Sigmoid colon (tissue), 6 donors: ENCODE measurements at regions not wholly inside any gene's neighbourhood (a gene's known extent, or its start where the extent isn't known, plus 50 kb on each side); places are given as distances from the start of the nearest gene placed in this dataset.

Experiments
- DNase-seq: peaks from one replicate; pipeline ENCODE4 v3.0.0-alpha.2; 2019
- H3K27ac ChIP-seq, 4 donors: fragments of 200-600 bp; sonication (generic); one replicate each; pipeline ENCODE4 v1.5.1; 2016 to 2019; ENCODE audit warnings: mild to moderate bottlenecking in 1 of 4
- H3K27me3 ChIP-seq, 3 donors: fragments of 200-600 bp; sonication (generic); one replicate each; pipeline ENCODE4 v1.5.1; 2019; ENCODE audit warnings: mild to moderate bottlenecking in 1 of 3
- H3K36me3 ChIP-seq, 4 donors: fragments of 200-600 bp; sonication (generic); one replicate each; pipeline ENCODE4 v1.5.1; 2016 to 2019
- H3K4me1 ChIP-seq, 4 donors: fragments of 200-600 bp; sonication (generic); one replicate each; pipeline ENCODE4 v1.5.1; 2017 to 2019
- H3K4me3 ChIP-seq, 4 donors: fragments of 200-600 bp; sonication (generic); one replicate each; pipeline ENCODE4 v1.5.1; 2017 to 2019; ENCODE audit warnings: mild to moderate bottlenecking in 2 of 4, moderate library complexity in 1 of 4
- H3K9me3 ChIP-seq, 4 donors: fragments of 200-600 bp in 3 of 4; sonication (generic) in 3 of 4; one replicate each; pipeline versions ENCODE4 v1.5.1 to v1.6.1; 2013 to 2019
- EP300 ChIP-seq, 4 donors: sonication (generic); formaldehyde crosslinking; IDR thresholded peaks; one replicate each; pipeline ENCODE4 v1.6.1; 2017; ENCODE audit warnings: antibody characterized with exemption in 4 of 4
- POLR2A ChIP-seq, 2 donors: fragments of 450-650 bp; IDR thresholded peaks; one replicate each; pipeline ENCODE4 v1.6.1; 2016; ENCODE audit warnings: antibody characterized with exemption in 2 of 2, mild to moderate bottlenecking in 2 of 2, moderate library complexity in 2 of 2
- POLR2AphosphoS5 ChIP-seq, 4 donors: sonication (generic); formaldehyde crosslinking; IDR thresholded peaks; one replicate each; pipeline ENCODE4 v1.6.1; 2017; ENCODE audit warnings: antibody characterized with exemption in 4 of 4
- WGBS, 2 donors: extraction: QIAGEN DNeasy Blood & Tissue Kit; methylation state at CpG; one replicate each; pipeline ENCODE4 v1.1.7; 2013; 5-methylcytosine and 5-hydroxymethylcytosine counted together
- intact Hi-C: fragments of 100-400 bp; cut with DNase I; formaldehyde crosslinking; loops from one replicate; pipeline ENCODE4 v1.15.1; 2023
- TF ChIP-seq, protein P1 (sequence below), 4 experiments: fragments of 450-650 bp in 3 of 4; fragments of 200-600 bp in 1 of 4; IDR thresholded peaks; one replicate each; pipeline ENCODE4 v1.5.1; 2016 to 2019; ENCODE audit warnings: antibody characterized with exemption in 4 of 4, mild to moderate bottlenecking in 3 of 4, moderate library complexity in 2 of 4
- donor health status: healthy with polysubstance abuse.
- donor health status: healthy.

DNA sequence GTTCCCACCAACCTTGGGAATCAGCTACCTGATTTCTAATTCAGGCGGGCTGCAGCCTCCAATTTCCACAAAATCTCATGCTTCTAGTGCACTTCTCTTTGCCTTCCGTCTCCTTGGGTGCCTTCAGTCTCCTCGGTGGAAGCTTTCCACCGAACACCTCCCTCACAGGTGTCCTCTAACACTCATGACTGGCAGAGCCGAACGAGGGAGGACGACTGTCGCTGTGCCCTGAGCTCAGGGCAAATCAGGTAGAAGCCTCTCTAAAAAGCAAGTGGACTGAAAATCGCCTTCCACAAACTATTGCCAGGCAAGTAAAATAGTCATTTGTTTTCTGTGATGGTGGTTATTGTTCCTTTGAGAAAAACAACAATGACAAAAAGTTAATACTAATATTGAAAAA, 176.1 kb upstream of the PPARGC1A start:
- intact Hi-C loops = no loop called here
- Histone ChIP-seq H3K9me3 (no peaks in the 10 kb centered on the region), H3K4me3 (no peak overlapping the region)

GRCh38 chr4:24063731-24064130, 173.9 kb upstream of the PPARGC1A start:
- Histone ChIP-seq H3K36me3 (no peaks in the 10 kb centered on the region), H3K9me3 (no peaks in the 10 kb centered on the region), H3K4me3 (no peak overlapping the region), H3K27me3 (no peaks in the 10 kb centered on the region), H3K27ac (no peak overlapping the region), H3K4me1 (no peaks in the 10 kb centered on the region)
- no peak for DNase-seq
- 84 to 86% methylated on average over 8 of the region's 8 CpGs for WGBS, 2 donors
- intact Hi-C loops = no loop called here
- TF ChIP-seq, protein P1, sequence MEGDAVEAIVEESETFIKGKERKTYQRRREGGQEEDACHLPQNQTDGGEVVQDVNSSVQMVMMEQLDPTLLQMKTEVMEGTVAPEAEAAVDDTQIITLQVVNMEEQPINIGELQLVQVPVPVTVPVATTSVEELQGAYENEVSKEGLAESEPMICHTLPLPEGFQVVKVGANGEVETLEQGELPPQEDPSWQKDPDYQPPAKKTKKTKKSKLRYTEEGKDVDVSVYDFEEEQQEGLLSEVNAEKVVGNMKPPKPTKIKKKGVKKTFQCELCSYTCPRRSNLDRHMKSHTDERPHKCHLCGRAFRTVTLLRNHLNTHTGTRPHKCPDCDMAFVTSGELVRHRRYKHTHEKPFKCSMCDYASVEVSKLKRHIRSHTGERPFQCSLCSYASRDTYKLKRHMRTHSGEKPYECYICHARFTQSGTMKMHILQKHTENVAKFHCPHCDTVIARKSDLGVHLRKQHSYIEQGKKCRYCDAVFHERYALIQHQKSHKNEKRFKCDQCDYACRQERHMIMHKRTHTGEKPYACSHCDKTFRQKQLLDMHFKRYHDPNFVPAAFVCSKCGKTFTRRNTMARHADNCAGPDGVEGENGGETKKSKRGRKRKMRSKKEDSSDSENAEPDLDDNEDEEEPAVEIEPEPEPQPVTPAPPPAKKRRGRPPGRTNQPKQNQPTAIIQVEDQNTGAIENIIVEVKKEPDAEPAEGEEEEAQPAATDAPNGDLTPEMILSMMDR (IDR thresholded peaks at IDR 0.05) = no peak
- TF ChIP-seq EP300 (IDR thresholded peaks at IDR 0.05) (no peak), POLR2A (IDR thresholded peaks at IDR 0.05) (no peak), POLR2AphosphoS5 (IDR thresholded peaks at IDR 0.05) (no peak)

More for the DNA sequence above, 176.1 kb upstream of the PPARGC1A start:
- DNase-seq = no peak
- WGBS, 2 donors = 81 to 83% methylated on average over 9 of the region's 9 CpGs
- Histone ChIP-seq H3K36me3 (no peaks in the 10 kb centered on the region), H3K27ac (no peak overlapping the region), H3K27me3 (no peaks in the 10 kb centered on the region), H3K4me1 (no peaks in the 10 kb centered on the region)
- TF ChIP-seq, protein P1 (IDR thresholded peaks at IDR 0.05) = no peak
- no peak for TF ChIP-seq POLR2AphosphoS5 (IDR thresholded peaks at IDR 0.05)
- TF ChIP-seq POLR2A (IDR thresholded peaks at IDR 0.05) = no peak
- TF ChIP-seq EP300 (IDR thresholded peaks at IDR 0.05) = no peak

GRCh38 chr4:24060932-24061331, 171.1 kb upstream of the PPARGC1A start:
- H3K9me3 ChIP-seq = no peaks in the 10 kb centered on the region
- H3K36me3 ChIP-seq = no peaks in the 10 kb centered on the region
- no peak for TF ChIP-seq POLR2AphosphoS5 (IDR thresholded peaks at IDR 0.05)
- TF ChIP-seq POLR2A (IDR thresholded peaks at IDR 0.05) = no peak
- TF ChIP-seq EP300 (IDR thresholded peaks at IDR 0.05) = no peak
- TF ChIP-seq, protein P1 (IDR thresholded peaks at IDR 0.05) = no peak
- no peak overlapping the region for H3K27ac ChIP-seq
- no peaks in the 10 kb centered on the region for H3K27me3 ChIP-seq
- intact Hi-C loops = no loop called here
- no peaks in the 10 kb centered on the region for H3K4me1 ChIP-seq
- H3K4me3 ChIP-seq = no peak overlapping the region
- WGBS, 2 donors = 87 to 94% methylated on average over 3 of the region's 3 CpGs
- DNase-seq = no peak

DNA sequence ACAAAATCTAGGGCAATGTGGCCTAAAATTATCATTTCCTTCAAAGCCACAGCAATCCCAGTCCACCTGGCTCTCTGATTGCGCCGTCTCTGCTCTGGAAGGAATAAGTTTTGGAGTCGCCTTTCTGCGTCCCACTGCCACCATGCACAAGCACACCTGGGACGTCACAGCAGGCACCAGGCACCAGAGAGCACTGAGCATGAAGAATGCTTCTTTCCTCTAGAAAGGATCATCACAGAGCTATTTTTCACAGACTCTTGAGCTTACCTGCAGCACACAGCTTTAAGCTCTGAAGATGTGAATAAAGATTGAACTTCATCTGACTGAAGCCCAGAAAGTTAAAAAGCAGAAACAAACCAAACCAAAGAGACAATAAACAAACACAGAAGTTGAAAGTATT, 170.0 kb upstream of the PPARGC1A start:
- H3K36me3 ChIP-seq = no peaks in the 10 kb centered on the region
- H3K4me1 ChIP-seq = no peaks in the 10 kb centered on the region
- WGBS, 2 donors = 89 to 91% methylated on average over 5 of the region's 5 CpGs
- intact Hi-C loops = no loop called here
- H3K9me3 ChIP-seq = no peaks in the 10 kb centered on the region
- no peaks in the 10 kb centered on the region for H3K27me3 ChIP-seq
- H3K27ac ChIP-seq = no peak overlapping the region
- DNase-seq = no peak
- no peak overlapping the region for H3K4me3 ChIP-seq
- TF ChIP-seq POLR2A (IDR thresholded peaks at IDR 0.05) = no peak
- no peak for TF ChIP-seq EP300 (IDR thresholded peaks at IDR 0.05)
- TF ChIP-seq, protein P1 (IDR thresholded peaks at IDR 0.05) = no peak
- no peak for TF ChIP-seq POLR2AphosphoS5 (IDR thresholded peaks at IDR 0.05)

DNA sequence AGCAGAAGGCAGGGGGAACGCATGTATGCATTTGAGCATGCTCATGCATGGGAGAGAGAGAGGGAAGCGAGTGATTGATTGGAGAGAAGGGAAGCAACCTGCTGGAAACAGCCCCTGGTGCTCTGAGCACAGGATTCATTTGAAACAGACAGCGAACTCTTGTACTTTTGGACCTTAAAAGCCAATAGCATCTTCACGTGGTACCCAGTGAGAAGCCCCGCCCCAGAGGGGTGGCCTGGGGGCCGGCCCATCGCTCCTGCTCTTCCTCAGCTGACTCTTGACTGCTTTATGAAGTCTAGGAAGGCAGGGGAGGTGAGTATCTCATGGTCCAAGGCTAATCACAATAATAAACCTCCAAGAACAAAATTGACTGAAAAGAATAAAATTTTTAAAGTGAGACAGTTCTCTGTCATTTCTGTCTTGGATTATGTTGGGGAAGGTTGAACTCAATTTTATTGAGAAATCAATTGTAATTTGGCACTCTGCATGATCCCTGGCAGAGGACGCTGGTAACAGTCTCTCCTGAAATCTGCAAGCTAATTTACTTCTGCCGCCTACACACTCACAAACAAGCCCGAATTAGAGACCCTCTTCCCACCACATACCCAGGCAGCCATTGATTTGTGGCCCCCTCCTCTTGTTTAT, 168.2 kb upstream of the PPARGC1A start:
- H3K9me3 ChIP-seq = no peaks in the 10 kb centered on the region
- no peaks in the 10 kb centered on the region for H3K36me3 ChIP-seq
- TF ChIP-seq POLR2A (IDR thresholded peaks at IDR 0.05) (no peak), EP300 (IDR thresholded peaks at IDR 0.05) (no peak), POLR2AphosphoS5 (IDR thresholded peaks at IDR 0.05) (no peak)
- TF ChIP-seq, protein P1 (IDR thresholded peaks at IDR 0.05) = no peak
- H3K4me3 ChIP-seq = no peak overlapping the region
- no peak for DNase-seq
- H3K27me3 ChIP-seq = no peaks in the 10 kb centered on the region
- intact Hi-C loops = no loop called here
- H3K4me1 ChIP-seq = no peaks in the 10 kb centered on the region
- no peak overlapping the region for H3K27ac ChIP-seq
- 71 to 78% methylated on average over 10 of the region's 10 CpGs for WGBS, 2 donors
